Lower leg skin (tissue), 3 donors: ENCODE measurements at regions not wholly inside any gene's neighbourhood (a gene's known extent, or its start where the extent isn't known, plus 50 kb on each side); places are given as distances from the start of the nearest gene placed in this dataset.

Experiments used
- CTCF ChIP-seq, 3 donors: fragments of 450-650 bp; IDR thresholded peaks; one replicate each; pipeline ENCODE4 v1.5.1; 2016; ENCODE audit warnings: antibody characterized with exemption in 3 of 3, mild to moderate bottlenecking in 3 of 3, moderate library complexity in 2 of 3
- POLR2A ChIP-seq, 2 donors: fragments of 450-650 bp; IDR thresholded peaks; one replicate each; pipeline ENCODE4 v1.6.1; 2016 to 2017; ENCODE audit warnings: antibody characterized with exemption in 2 of 2, mild to moderate bottlenecking in 1 of 2, moderate library complexity in 1 of 2

DNA sequence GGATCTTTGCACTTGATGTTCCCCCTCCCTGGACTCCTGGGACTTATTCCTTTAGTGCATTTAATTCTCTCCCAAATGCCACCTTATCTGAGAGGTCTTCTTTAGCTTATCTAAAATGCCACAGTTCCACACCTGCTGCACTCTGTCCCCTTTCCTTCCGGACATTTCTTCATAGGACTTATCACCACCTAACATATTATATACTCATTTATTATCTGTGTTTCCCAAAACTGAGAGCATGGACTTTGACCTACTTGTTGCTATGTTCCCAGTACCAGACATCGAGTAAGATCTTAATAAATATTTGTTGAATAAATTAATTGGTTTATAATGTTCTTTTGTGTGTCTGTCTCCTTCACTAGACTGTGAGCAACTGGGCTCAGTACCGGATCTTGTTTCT is 585.3 kb downstream of the INSC start:
- TF ChIP-seq CTCF (IDR thresholded peaks at IDR 0.05) (no peak), POLR2A (IDR thresholded peaks at IDR 0.05) (no peak)
